ENCODE measurements at regions not wholly inside any gene's neighbourhood (a gene's known extent, or its start where the extent isn't known, plus 50 kb on each side); places are given as distances from the start of the nearest gene placed in this dataset.

GRCh38 chr6:25165177-25165576, 114.0 kb upstream of the CARMIL1 start:
- intact Hi-C loops (cut with DNase I, micrococcal nuclease): no loop called here
- Histone ChIP-seq H3K9me3 (no peaks in the 10 kb centered on the region), H3K36me3 (ENCODE audit: low read depth) (no peaks in the 10 kb centered on the region), H3K4me1 (ENCODE audit: low read depth) (peaks cover 13% of the 10 kb centered on the region), H3K4me3 (no peak overlapping the region)
- ATAC-seq: no peak
- DNase-seq: no peak
- no peak for TF ChIP-seq CTCF (IDR thresholded peaks at IDR 0.05)

GRCh38 chr6:25165800-25166199, 113.4 kb upstream of the CARMIL1 start:
- ATAC-seq (no peak), DNase-seq (no peak)
- Histone ChIP-seq H3K4me1 (ENCODE audit: low read depth) (peaks cover 13% of the 10 kb centered on the region), H3K9me3 (no peaks in the 10 kb centered on the region), H3K36me3 (ENCODE audit: low read depth) (no peaks in the 10 kb centered on the region), H3K4me3 (no peak overlapping the region)
- no peak for TF ChIP-seq CTCF (IDR thresholded peaks at IDR 0.05)
- intact Hi-C loops (cut with DNase I, micrococcal nuclease): no loop called here

GRCh38 chr6:25166955-25167748, 112.0 kb upstream of the CARMIL1 start:
- Histone ChIP-seq H3K36me3 (ENCODE audit: low read depth) (no peaks in the 10 kb centered on the region), H3K9me3 (no peaks in the 10 kb centered on the region), H3K4me1 (ENCODE audit: low read depth) (peaks cover 13% of the 10 kb centered on the region), H3K4me3 (no peak overlapping the region)
- TF ChIP-seq CTCF (IDR thresholded peaks at IDR 0.05): no peak
- intact Hi-C loops (cut with DNase I, micrococcal nuclease): no loop called here
- DNase-seq: peak in 1 of 3 donors; percentile 63
- peak; percentile 68 for ATAC-seq

- DNase-seq: no peak
- ATAC-seq: peak; percentile 4
- Histone ChIP-seq H3K4me3 (no peak overlapping the region), H3K36me3 (ENCODE audit: low read depth) (no peaks in the 10 kb centered on the region), H3K4me1 (ENCODE audit: low read depth) (peaks cover 13% of the 10 kb centered on the region), H3K9me3 (no peaks in the 10 kb centered on the region)
- TF ChIP-seq CTCF (IDR thresholded peaks at IDR 0.05): no peak
- intact Hi-C loops (cut with DNase I, micrococcal nuclease): no loop called here
These were observed 111.2 kb upstream of the CARMIL1 start for GRCh38 chr6:25167961-25168360.

- intact Hi-C loops (cut with DNase I, micrococcal nuclease): no loop called here
- DNase-seq (no peak), ATAC-seq (no peak)
- Histone ChIP-seq H3K4me3 (no peak overlapping the region), H3K4me1 (ENCODE audit: low read depth) (peaks cover 14% of the 10 kb centered on the region), H3K36me3 (ENCODE audit: low read depth) (no peaks in the 10 kb centered on the region), H3K9me3 (no peaks in the 10 kb centered on the region)
- TF ChIP-seq CTCF (IDR thresholded peaks at IDR 0.05): no peak
These were observed 110.5 kb upstream of the CARMIL1 start for GRCh38 chr6:25168637-25169036.

Data from mucosa of descending colon (tissue), 3 donors.